Panc1 (cell line): ENCODE measurements at regions not wholly inside any gene's neighbourhood (a gene's known extent, or its start where the extent isn't known, plus 50 kb on each side); places are given as distances from the start of the nearest gene placed in this dataset.

ENCODE experiments used
- ATAC-seq: fragments of 200-7000 bp; cut with Tn5 transposase; 2 replicates; pipeline ENCODE4 v1.9.1; 2020; ENCODE audit warnings: mild to moderate bottlenecking, moderate library complexity
- BruUV-seq: library from RNA; stranded (reverse); fragments of 400-500 nt; replicated peaks from 2 replicates; lab custom pipeline; 2021; lab: Mats Ljungman, UMichigan
- CTCF ChIA-PET: fragments of 300-600 bp; sonication (Branson Sonifier 250); formaldehyde crosslinking; loops from one replicate; lab custom pipeline; 2022; ENCODE audit warnings: antibody characterized with exemption; lab: Charles Lee
- POLR2A ChIA-PET: fragments of 300-600 bp; sonication (Branson Sonifier 250); formaldehyde crosslinking; loops from one replicate; lab custom pipeline; 2022; ENCODE audit warnings: antibody characterized with exemption; lab: Charles Lee
- DNase-seq: peaks from one replicate; pipeline ENCODE4 v3.0.0-alpha.2; 2010; ENCODE audit warnings: low read depth, low spot score
- H3K27ac ChIP-seq: 2 replicates; pipeline ENCODE4 v1.5.1; 2011; ENCODE audit warnings: mild to moderate bottlenecking, low read length, inconsistent platforms
- H3K27me3 ChIP-seq: fragments of 200-500 bp; sonication (Bioruptor generic); 2 replicates; pipeline ENCODE4 v1.6.0; 2014; ENCODE audit warnings: low read length, inconsistent platforms; ENCODE audit not compliant: control insufficient read depth, insufficient read depth
- H3K36me3 ChIP-seq: fragments of 200-500 bp; sonication (Bioruptor generic); 2 replicates; pipeline ENCODE4 v1.5.1; 2014; ENCODE audit warnings: inconsistent platforms, mild to moderate bottlenecking, low read length, moderate library complexity; ENCODE audit not compliant: control insufficient read depth, insufficient read depth
- H3K4me1 ChIP-seq: 2 replicates; pipeline ENCODE4 v1.5.1; 2011; ENCODE audit warnings: inconsistent platforms, mild to moderate bottlenecking, low read length, moderate library complexity; ENCODE audit not compliant: control insufficient read depth, insufficient read depth
- H3K4me3 ChIP-seq, 2 experiments: 2 replicates each; pipeline ENCODE4 v1.5.1; 2011 to 2012; ENCODE audit warnings: low read depth in 2 of 2, low read length in 2 of 2, mild to moderate bottlenecking in 2 of 2, inconsistent platforms in 1 of 2, moderate library complexity in 1 of 2
- H3K9me3 ChIP-seq: fragments of 200-500 bp; sonication (Bioruptor generic); 2 replicates; pipeline ENCODE4 v1.5.1; 2014; ENCODE audit warnings: low read depth, mild to moderate bottlenecking, inconsistent platforms, low read length, moderate library complexity; ENCODE audit not compliant: control insufficient read depth, insufficient read depth
- CTCF ChIP-seq: fragments of 450-650 bp; IDR thresholded peaks from 2 replicates; pipeline ENCODE4 v1.5.1; 2017; ENCODE audit warnings: mild to moderate bottlenecking
- POLR2AphosphoS5 ChIP-seq: IDR thresholded peaks from 2 replicates; pipeline ENCODE4 v1.6.1; 2012; ENCODE audit warnings: mild to moderate bottlenecking, low read depth, low read length, moderate library complexity
- REST ChIP-seq, 2 experiments: IDR thresholded peaks; 2 replicates each; pipeline ENCODE4 v1.6.1; 2011 to 2012; ENCODE audit warnings: low read depth in 2 of 2, control low read depth in 1 of 2, low read length in 1 of 2, mild to moderate bottlenecking in 1 of 2, moderate library complexity in 1 of 2; ENCODE audit not compliant: insufficient read depth in 1 of 2
- SIN3A ChIP-seq: IDR thresholded peaks from 2 replicates; pipeline ENCODE4 v1.6.1; 2012; ENCODE audit warnings: low read depth, mild to moderate bottlenecking, low read length, moderate library complexity, borderline replicate concordance; ENCODE audit not compliant: insufficient read depth
- TCF7L2 ChIP-seq: IDR thresholded peaks from 2 replicates; pipeline ENCODE4 v1.6.1; 2011; ENCODE audit warnings: mild to moderate bottlenecking, low read depth, low read length, inconsistent platforms
- in situ Hi-C: cut with HindIII; loops from 2 replicates; pipeline ENCODE4 v1.10.0; 2016; ENCODE audit warnings: low sequenced_read_pairs, low pct_unique_long_range_greater_than_20kb
- intact Hi-C: fragments of 100-400 bp; cut with micrococcal nuclease; formaldehyde crosslinking; loops from one replicate; pipeline ENCODE4 v1.10.0; 2022; ENCODE audit not compliant: unreplicated experiment

GRCh38 chr6:156434795-156435190 is 342.4 kb upstream of the ARID1B start:
- intact Hi-C loops: no loop called here
- Histone ChIP-seq H3K27ac (peak overlapping the region; percentile 82), H3K9me3 (no peaks in the 10 kb centered on the region), H3K4me3 (no peak overlapping the region), H3K4me1 (peaks cover 16% of the 10 kb centered on the region), H3K36me3 (no peaks in the 10 kb centered on the region), H3K27me3 (no peaks in the 10 kb centered on the region)
- no peak for TF ChIP-seq TCF7L2
- TF ChIP-seq REST (IDR thresholded peaks at IDR 0.05; ENCODE audit: insufficient read depth in 1 of 2, low read depth in 2 of 2, low read length in 1 of 2): no peak
- no peak for TF ChIP-seq SIN3A
- no peak for TF ChIP-seq CTCF
- TF ChIP-seq POLR2AphosphoS5: no peak
- in situ Hi-C loops: no loop called here
- no TSS peak for BruUV-seq
- POLR2A ChIA-PET: no interaction called here
- ATAC-seq (no peak), DNase-seq (no peak)
- CTCF ChIA-PET: no interaction called here

GRCh38 chr6:156434049-156434794 is 343.0 kb upstream of the ARID1B start:
- ChIA-PET CTCF (no interaction called here), POLR2A (no interaction called here)
- no peak for ATAC-seq
- Histone ChIP-seq H3K4me3 (no peak overlapping the region), H3K36me3 (no peaks in the 10 kb centered on the region), H3K9me3 (no peaks in the 10 kb centered on the region), H3K4me1 (peaks cover 16% of the 10 kb centered on the region), H3K27ac (peak overlapping the region; percentile 82; the same call in 1 of the 2 replicates), H3K27me3 (no peaks in the 10 kb centered on the region)
- DNase-seq: no peak
- in situ Hi-C loops: no loop called here
- no TSS peak for BruUV-seq
- TF ChIP-seq REST (IDR thresholded peaks at IDR 0.05; ENCODE audit: insufficient read depth in 1 of 2, low read depth in 2 of 2, low read length in 1 of 2): no peak
- no peak for TF ChIP-seq CTCF
- TF ChIP-seq TCF7L2: no peak
- TF ChIP-seq SIN3A: no peak
- no peak for TF ChIP-seq POLR2AphosphoS5
- intact Hi-C loops: no loop called here
